LNCAP (cell line): ENCODE measurements at regions not wholly inside any gene's neighbourhood (a gene's known extent, or its start where the extent isn't known, plus 50 kb on each side); places are given as distances from the start of the nearest gene placed in this dataset.

ENCODE experiments used
- TF ChIP-seq, protein P1 (sequence below): fragments of 450-650 bp; IDR thresholded peaks from 2 replicates; pipeline ENCODE4 v1.5.1; 2017; ENCODE audit warnings: mild to moderate bottlenecking

DNA sequence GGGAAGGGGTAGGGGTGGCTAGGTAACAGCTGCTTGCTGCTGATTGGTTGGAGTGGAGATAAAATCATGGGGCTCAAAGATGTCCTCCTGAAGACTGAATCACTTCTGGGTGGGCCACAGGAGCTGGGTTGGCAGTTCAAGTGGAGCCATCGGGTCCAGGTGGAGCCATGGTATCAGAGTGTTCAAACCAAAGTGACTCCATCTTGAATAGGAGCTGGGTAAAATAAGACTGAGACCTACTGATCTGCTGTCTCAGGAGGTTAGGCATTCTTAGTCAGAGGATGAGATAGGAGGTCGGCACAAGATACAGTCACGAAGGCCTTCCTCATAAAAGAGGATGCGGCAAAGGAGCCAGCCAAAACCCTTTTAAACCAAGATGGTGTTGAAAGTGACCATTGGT is 96.5 kb downstream of the RTP4 start:
- TF ChIP-seq, protein P1, sequence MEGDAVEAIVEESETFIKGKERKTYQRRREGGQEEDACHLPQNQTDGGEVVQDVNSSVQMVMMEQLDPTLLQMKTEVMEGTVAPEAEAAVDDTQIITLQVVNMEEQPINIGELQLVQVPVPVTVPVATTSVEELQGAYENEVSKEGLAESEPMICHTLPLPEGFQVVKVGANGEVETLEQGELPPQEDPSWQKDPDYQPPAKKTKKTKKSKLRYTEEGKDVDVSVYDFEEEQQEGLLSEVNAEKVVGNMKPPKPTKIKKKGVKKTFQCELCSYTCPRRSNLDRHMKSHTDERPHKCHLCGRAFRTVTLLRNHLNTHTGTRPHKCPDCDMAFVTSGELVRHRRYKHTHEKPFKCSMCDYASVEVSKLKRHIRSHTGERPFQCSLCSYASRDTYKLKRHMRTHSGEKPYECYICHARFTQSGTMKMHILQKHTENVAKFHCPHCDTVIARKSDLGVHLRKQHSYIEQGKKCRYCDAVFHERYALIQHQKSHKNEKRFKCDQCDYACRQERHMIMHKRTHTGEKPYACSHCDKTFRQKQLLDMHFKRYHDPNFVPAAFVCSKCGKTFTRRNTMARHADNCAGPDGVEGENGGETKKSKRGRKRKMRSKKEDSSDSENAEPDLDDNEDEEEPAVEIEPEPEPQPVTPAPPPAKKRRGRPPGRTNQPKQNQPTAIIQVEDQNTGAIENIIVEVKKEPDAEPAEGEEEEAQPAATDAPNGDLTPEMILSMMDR = no peak

DNA sequence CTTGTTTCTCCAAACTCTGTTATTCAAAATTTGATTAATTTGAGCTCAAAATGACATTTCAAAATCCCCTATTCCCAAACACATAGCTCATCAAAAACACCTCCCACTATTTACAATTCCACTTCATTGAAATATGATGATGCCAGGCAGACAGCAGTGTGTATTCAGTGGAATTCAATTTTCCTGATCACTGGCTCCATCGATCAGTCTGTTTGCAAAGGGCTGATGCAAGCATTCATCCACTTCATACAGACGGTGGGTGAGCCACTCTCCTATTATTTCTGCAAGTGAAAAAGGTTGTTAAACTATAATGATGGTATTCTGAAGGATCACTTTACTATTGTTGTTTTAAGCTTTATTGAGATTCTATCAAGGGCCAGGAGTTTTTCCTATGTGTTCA is 90.7 kb downstream of the RTP4 start:
- TF ChIP-seq, protein P1 = no peak

DNA sequence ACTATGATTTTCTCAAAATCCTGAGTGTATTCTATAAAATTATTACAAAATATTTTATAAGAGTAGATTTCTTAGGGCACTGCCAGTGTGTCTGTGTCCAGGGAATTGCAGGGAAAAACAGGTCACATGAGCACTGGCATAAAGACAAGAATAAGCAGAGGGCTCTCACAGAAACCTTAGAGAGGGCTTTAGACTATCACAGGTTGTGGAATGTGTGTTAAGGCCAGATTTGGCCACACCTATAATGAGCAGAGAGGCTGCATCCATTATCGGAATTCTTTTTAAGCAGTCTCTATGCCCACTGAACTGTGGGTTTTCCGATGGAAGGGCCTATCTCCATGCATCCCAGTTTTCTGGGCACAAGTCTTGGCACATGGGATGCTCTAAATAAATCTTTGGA is 90.2 kb downstream of the RTP4 start:
- TF ChIP-seq, protein P1 = no peak

DNA sequence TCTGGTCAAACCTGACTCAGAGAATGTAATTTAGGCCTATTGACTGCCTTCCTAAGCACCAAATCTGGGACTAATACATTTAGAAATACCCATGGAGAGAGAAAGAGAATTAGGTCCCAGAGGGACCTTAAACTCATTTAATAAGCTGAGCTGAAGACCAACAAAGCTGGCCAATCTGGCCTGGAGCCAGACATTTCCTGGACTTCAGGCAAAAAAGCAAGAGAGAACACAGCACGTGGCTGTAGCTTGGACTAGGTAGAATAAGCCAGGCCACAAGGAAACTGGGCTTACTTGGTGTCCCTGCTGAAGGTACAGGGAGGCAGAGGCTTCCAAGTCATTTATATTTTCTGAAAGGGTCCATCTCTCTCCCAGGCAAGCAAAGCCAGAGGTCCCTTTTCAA is 88.1 kb downstream of the RTP4 start:
- TF ChIP-seq, protein P1 = no peak

DNA sequence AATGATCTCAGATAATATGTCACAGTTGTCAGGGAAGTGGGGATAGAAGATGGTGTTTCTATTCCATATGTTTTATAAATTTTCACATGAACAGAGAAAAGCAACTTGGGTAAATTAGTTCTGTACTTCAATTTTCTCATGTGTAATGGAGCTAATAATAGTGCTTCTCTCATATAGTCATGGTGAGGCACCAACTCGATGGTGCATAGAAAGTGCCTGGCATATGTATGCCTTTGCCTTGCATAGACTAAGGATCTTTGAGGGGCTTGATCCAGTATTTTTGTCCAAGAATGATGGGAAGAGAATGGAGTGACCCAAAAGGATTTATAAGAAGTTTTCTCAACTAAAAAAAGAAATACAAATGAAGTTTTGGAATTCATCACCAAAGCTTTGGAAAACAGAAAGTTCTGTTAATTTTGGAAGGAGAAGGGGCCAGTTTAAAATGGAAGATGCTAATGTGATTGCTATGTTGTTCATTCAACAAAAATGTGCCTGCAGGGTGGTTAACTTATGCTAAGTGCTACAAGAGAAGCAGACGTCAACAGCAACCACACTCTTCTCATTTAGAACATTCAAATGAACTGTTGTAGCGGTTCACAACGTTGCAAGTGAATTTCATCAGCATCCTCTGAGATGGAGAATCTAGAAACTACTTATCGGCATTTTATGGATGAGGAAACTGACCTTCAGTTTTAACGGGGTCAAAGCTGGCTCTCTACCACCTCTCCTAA is 86.1 kb downstream of the RTP4 start:
- TF ChIP-seq, protein P1 = no peak

DNA sequence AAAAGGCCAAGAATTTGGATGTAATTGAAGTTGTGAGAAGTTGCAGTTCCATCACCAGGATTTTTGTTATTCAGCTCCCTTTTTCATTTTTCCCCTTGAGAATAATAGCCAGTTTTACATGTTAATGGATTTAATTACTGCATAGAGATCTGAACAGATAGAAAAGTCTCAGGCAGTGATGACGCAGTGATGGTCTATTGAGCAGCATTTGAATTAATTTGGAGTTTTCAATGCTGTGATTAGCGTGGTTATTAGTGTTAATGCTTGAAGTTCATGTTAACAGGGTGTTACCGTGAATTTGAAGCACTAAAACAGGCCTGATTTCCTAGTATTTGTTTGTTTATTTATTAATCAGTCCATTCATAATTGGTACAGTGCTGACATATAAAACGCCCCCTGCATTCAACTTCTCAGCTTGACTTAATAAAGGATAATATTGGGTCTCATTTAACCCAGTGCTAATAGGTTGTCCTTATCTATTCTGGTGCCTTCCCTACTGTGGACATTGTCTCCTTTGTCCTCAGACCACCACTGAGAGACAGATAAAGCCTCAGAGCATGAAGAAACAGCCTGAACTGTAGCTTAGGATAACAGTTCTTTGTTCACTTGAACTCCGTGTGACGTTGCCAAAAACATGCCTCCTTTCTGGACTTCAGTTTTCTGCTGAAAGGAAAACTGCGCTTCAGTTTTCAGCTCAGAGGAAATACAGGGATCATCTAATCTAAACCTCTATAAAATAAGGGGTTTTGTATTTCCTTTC is 82.4 kb downstream of the RTP4 start:
- TF ChIP-seq, protein P1 = no peak

DNA sequence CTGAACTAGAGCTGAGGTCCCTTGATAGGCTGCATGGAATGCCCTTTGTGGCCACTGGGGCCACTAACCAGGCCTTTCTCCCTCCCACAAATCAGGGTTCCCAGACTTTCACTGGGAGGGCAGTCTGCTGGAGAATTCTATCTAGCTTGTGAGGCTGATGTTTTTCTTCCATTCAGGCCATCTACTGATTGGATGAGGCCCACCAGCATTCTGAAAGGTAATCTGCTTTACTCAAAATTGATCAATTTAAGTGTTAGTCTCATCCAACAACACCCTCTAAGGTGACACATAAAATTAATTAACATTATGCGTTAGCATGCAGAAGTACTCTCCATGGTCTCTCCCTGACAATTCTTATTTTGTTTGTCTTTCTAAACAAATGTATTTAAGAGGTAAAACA is 80.5 kb downstream of the RTP4 start:
- TF ChIP-seq, protein P1 = no peak
